H9 (cell line): ENCODE measurements at regions not wholly inside any gene's neighbourhood (a gene's known extent, or its start where the extent isn't known, plus 50 kb on each side); places are given as distances from the start of the nearest gene placed in this dataset.

Source experiments
- DNase-seq: peaks from one replicate; pipeline ENCODE4 v3.0.0-alpha.2; 2017
- H2AFZ ChIP-seq: one replicate; pipeline ENCODE4 v1.6.1; 2013; ENCODE audit warnings: mild to moderate bottlenecking, low read length, control low read depth, moderate library complexity
- H2AK5ac ChIP-seq: 2 replicates; pipeline ENCODE4 v1.6.1; 2013; ENCODE audit warnings: low read length, control low read depth, mixed read lengths; ENCODE audit not compliant: insufficient read length
- H2BK120ac ChIP-seq: one replicate; pipeline ENCODE4 v1.6.1; 2013; ENCODE audit warnings: low read depth, mild to moderate bottlenecking, low read length, control low read depth, inconsistent platforms; ENCODE audit not compliant: poor library complexity, severe bottlenecking
- H2BK12ac ChIP-seq: 2 replicates; pipeline ENCODE4 v1.6.1; 2013; ENCODE audit warnings: low read length, control low read depth, mixed read lengths, low read depth; ENCODE audit not compliant: insufficient read length
- H2BK15ac ChIP-seq: 2 replicates; pipeline ENCODE4 v1.6.1; 2013; ENCODE audit warnings: low read depth, low read length, control low read depth
- H2BK20ac ChIP-seq: one replicate; pipeline ENCODE4 v1.6.1; 2013; ENCODE audit warnings: low read depth, mild to moderate bottlenecking, low read length, control low read depth, inconsistent platforms; ENCODE audit not compliant: poor library complexity, severe bottlenecking
- H2BK5ac ChIP-seq: 2 replicates; pipeline ENCODE4 v1.6.1; 2013; ENCODE audit warnings: low read length, control low read depth, mixed read lengths; ENCODE audit not compliant: insufficient read length
- H3K14ac ChIP-seq: 2 replicates; pipeline ENCODE4 v1.6.1; 2013; ENCODE audit warnings: low read length, control low read depth; ENCODE audit not compliant: insufficient read depth
- H3K18ac ChIP-seq: 2 replicates; pipeline ENCODE4 v1.6.1; 2013; ENCODE audit warnings: low read depth, mild to moderate bottlenecking, mixed read lengths, low read length, control low read depth; ENCODE audit not compliant: insufficient read length
- H3K23ac ChIP-seq: 2 replicates; pipeline ENCODE4 v1.6.1; 2013; ENCODE audit warnings: low read length, control low read depth, mixed read lengths, low read depth; ENCODE audit not compliant: insufficient read length
- H3K23me2 ChIP-seq: 2 replicates; pipeline ENCODE4 v1.6.1; 2013; ENCODE audit warnings: low read depth, mild to moderate bottlenecking, mixed read lengths, low read length, control low read depth; ENCODE audit not compliant: insufficient read length, poor library complexity, severe bottlenecking
- H3K27ac ChIP-seq: 2 replicates; pipeline ENCODE4 v1.5.1; 2013; ENCODE audit warnings: low read length, control low read depth, mixed read lengths, low read depth; ENCODE audit not compliant: insufficient read length
- H3K27me3 ChIP-seq: 2 replicates; pipeline ENCODE4 v1.6.1; 2013; ENCODE audit warnings: low read length, control low read depth, inconsistent platforms; ENCODE audit not compliant: insufficient read depth
- H3K4ac ChIP-seq: 2 replicates; pipeline ENCODE4 v1.6.1; 2013; ENCODE audit warnings: low read depth, mild to moderate bottlenecking, control low read depth, inconsistent platforms, low read length, moderate library complexity
- H3K4me1 ChIP-seq: 2 replicates; pipeline ENCODE4 v1.6.1; 2013; ENCODE audit warnings: low read length, control low read depth, inconsistent platforms; ENCODE audit not compliant: insufficient read depth
- H3K4me2 ChIP-seq: 2 replicates; pipeline ENCODE4 v1.6.1; 2013; ENCODE audit warnings: low read length, control low read depth, mixed read lengths; ENCODE audit not compliant: insufficient read length, insufficient read depth
- H3K56ac ChIP-seq: 2 replicates; pipeline ENCODE4 v1.6.1; 2013; ENCODE audit warnings: low read depth, mild to moderate bottlenecking, mixed read lengths, low read length, control low read depth; ENCODE audit not compliant: insufficient read length
- H3K79me1 ChIP-seq: 2 replicates; pipeline ENCODE4 v1.6.1; 2013; ENCODE audit warnings: low read depth, mild to moderate bottlenecking, moderate library complexity, low read length, control low read depth, inconsistent platforms; ENCODE audit not compliant: insufficient read depth, poor library complexity, severe bottlenecking
- H3K79me2 ChIP-seq: 2 replicates; pipeline ENCODE4 v1.6.1; 2013; ENCODE audit warnings: low read length, control low read depth, inconsistent platforms; ENCODE audit not compliant: insufficient read depth
- H3K9ac ChIP-seq: 2 replicates; pipeline ENCODE4 v1.6.1; 2013; ENCODE audit warnings: low read length, control low read depth, mixed read lengths; ENCODE audit not compliant: insufficient read length; ENCODE audit errors: extremely low read depth
- H3K9me3 ChIP-seq: one replicate; pipeline ENCODE4 v1.6.1; 2013; ENCODE audit warnings: low read depth, low read length, inconsistent platforms; ENCODE audit not compliant: control insufficient read depth
- H3T11ph ChIP-seq: one replicate; pipeline ENCODE4 v1.6.1; 2013; ENCODE audit warnings: mild to moderate bottlenecking, low read length, control low read depth, inconsistent platforms
- H4K20me1 ChIP-seq: one replicate; pipeline ENCODE4 v1.6.1; 2013; ENCODE audit not compliant: control insufficient read depth, insufficient read length, insufficient read depth
- H4K5ac ChIP-seq: 2 replicates; pipeline ENCODE4 v1.6.1; 2013; ENCODE audit warnings: low read depth, mild to moderate bottlenecking, mixed read lengths, low read length, control low read depth; ENCODE audit not compliant: insufficient read length
- H4K8ac ChIP-seq: replicated peaks from 2 replicates; pipeline ENCODE4 v1.6.1; 2013; ENCODE audit warnings: low read length, control low read depth, mixed read lengths, low read depth; ENCODE audit not compliant: insufficient read length
- H4K91ac ChIP-seq: 2 replicates; pipeline ENCODE4 v1.6.1; 2013; ENCODE audit warnings: low read depth, mild to moderate bottlenecking, moderate library complexity, mixed read lengths, low read length, control low read depth; ENCODE audit not compliant: insufficient read length
- H3K27ac Mint-ChIP-seq, 3 experiments: 2 replicates in 2 of 3; 3 replicates in 1 of 3; pipeline ENCODE4 v1.8.0; 2020 to 2021; ENCODE audit warnings: mixed read lengths in 3 of 3, mild to moderate bottlenecking in 1 of 3, moderate library complexity in 1 of 3
- H3K27me3 Mint-ChIP-seq: 2 replicates; pipeline ENCODE4 v1.8.0; 2021; ENCODE audit warnings: low read depth, mild to moderate bottlenecking, moderate library complexity, mixed read lengths
- H3K36me3 Mint-ChIP-seq, 3 experiments: 2 replicates in 2 of 3; 3 replicates in 1 of 3; pipeline ENCODE4 v1.8.0; 2020 to 2021; ENCODE audit warnings: low read depth in 3 of 3, mixed read lengths in 3 of 3; ENCODE audit not compliant: insufficient read depth in 1 of 3
- H3K4me1 Mint-ChIP-seq, 2 experiments: 2 replicates each; pipeline ENCODE4 v1.8.0; 2020; ENCODE audit warnings: mixed read lengths in 2 of 2
- H3K4me3 Mint-ChIP-seq, 2 experiments: 2 replicates in 1 of 2; 3 replicates in 1 of 2; pipeline ENCODE4 v1.8.0; 2020 to 2021; ENCODE audit warnings: mild to moderate bottlenecking in 2 of 2, mixed read lengths in 2 of 2, moderate library complexity in 1 of 2
- H3K9me3 Mint-ChIP-seq, 2 experiments: 2 replicates in 1 of 2; 3 replicates in 1 of 2; pipeline ENCODE4 v1.8.0; 2020; ENCODE audit warnings: mild to moderate bottlenecking in 2 of 2, mixed read lengths in 2 of 2, moderate library complexity in 1 of 2
- WGBS: extraction: QIAGEN DNeasy Blood & Tissue Kit; methylation state at CpG from one replicate; pipeline ENCODE4 v1.1.7; 2013; ENCODE audit warnings: missing lambda C conversion rate, low lambda C conversion rate, mixed read lengths; ENCODE audit not compliant: insufficient read length; ENCODE audit errors: extremely low coverage; 5-methylcytosine and 5-hydroxymethylcytosine counted together
- TF ChIP-seq, protein P1 (sequence below): fragments of 200-600 bp; sonication (generic); conservative IDR thresholded peaks from 3 replicates; pipeline ENCODE4 v1.8.0; 2021; ENCODE audit warnings: antibody characterized with exemption, mild to moderate bottlenecking

DNA sequence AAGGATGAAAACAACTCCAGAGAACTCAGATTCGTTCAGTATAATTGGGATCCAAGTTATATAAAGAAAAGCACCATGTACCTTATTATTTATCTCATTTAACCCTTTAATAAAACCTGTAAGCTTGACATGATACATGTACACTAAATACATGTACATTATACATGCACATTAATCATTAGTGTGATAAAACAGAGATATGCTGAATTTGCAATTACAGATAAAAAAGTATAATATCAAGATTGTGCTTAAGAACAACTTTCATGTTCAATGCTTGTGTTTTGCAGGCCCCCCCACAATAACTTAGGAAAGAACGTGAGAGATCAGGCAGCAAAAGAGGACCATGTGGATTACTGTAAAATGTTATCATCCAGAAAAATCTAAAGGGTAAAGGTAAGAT, 385.4 kb upstream of the GYPC start:
- H3K4me1 ChIP-seq: no peaks in the 10 kb centered on the region
- H2BK15ac ChIP-seq: no peak overlapping the region
- Mint-ChIP-seq H3K9me3 (no peaks in the 10 kb centered on the region), H3K36me3 (no peaks in the 10 kb centered on the region; a peak in 1 of 7 replicates), H3K27ac (no peak overlapping the region), H3K4me3 (no peak overlapping the region), H3K4me1 (no peaks in the 10 kb centered on the region), H3K27me3 (peaks cover 5% of the 10 kb centered on the region)
- no peak overlapping the region for H3T11ph ChIP-seq
- H3K4me2 ChIP-seq: no peak overlapping the region
- WGBS: no CpG with 5 or more reads among the region's 2 CpGs
- no peak for DNase-seq
- no peak overlapping the region for H2AFZ ChIP-seq
- H2AK5ac ChIP-seq: no peak overlapping the region
- H3K79me1 ChIP-seq: no peaks in the 10 kb centered on the region
- no peaks in the 10 kb centered on the region for H3K79me2 ChIP-seq
- H3K4ac ChIP-seq: no peak overlapping the region
- no peak overlapping the region for H3K18ac ChIP-seq
- TF ChIP-seq, protein P1, sequence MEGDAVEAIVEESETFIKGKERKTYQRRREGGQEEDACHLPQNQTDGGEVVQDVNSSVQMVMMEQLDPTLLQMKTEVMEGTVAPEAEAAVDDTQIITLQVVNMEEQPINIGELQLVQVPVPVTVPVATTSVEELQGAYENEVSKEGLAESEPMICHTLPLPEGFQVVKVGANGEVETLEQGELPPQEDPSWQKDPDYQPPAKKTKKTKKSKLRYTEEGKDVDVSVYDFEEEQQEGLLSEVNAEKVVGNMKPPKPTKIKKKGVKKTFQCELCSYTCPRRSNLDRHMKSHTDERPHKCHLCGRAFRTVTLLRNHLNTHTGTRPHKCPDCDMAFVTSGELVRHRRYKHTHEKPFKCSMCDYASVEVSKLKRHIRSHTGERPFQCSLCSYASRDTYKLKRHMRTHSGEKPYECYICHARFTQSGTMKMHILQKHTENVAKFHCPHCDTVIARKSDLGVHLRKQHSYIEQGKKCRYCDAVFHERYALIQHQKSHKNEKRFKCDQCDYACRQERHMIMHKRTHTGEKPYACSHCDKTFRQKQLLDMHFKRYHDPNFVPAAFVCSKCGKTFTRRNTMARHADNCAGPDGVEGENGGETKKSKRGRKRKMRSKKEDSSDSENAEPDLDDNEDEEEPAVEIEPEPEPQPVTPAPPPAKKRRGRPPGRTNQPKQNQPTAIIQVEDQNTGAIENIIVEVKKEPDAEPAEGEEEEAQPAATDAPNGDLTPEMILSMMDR: no peak
- no peak overlapping the region for H2BK120ac ChIP-seq
- H3K9ac ChIP-seq: no peak overlapping the region
- no peaks in the 10 kb centered on the region for H4K20me1 ChIP-seq
- no peak overlapping the region for H3K27ac ChIP-seq
- no peak overlapping the region for H2BK5ac ChIP-seq
- H2BK20ac ChIP-seq: no peak overlapping the region
- no peak overlapping the region for H4K5ac ChIP-seq
- no peaks in the 10 kb centered on the region for H3K9me3 ChIP-seq
- no peak overlapping the region for H3K14ac ChIP-seq
- no peak overlapping the region for H4K91ac ChIP-seq
- no peaks in the 10 kb centered on the region for H3K27me3 ChIP-seq
- H2BK12ac ChIP-seq: no peak overlapping the region
- H4K8ac ChIP-seq: no peak overlapping the region
- no peak overlapping the region for H3K23ac ChIP-seq
- H3K56ac ChIP-seq: no peak overlapping the region
- no peaks in the 10 kb centered on the region for H3K23me2 ChIP-seq
